Panc1 (cell line): ENCODE measurements at regions not wholly inside any gene's neighbourhood (a gene's known extent, or its start where the extent isn't known, plus 50 kb on each side); places are given as distances from the start of the nearest gene placed in this dataset.

Source experiments
- ATAC-seq: fragments of 200-7000 bp; cut with Tn5 transposase; 2 replicates; pipeline ENCODE4 v1.9.1; 2020; ENCODE audit warnings: mild to moderate bottlenecking, moderate library complexity
- BruUV-seq: library from RNA; stranded (reverse); fragments of 400-500 nt; replicated peaks from 2 replicates; lab custom pipeline; 2021; lab: Mats Ljungman, UMichigan
- CTCF ChIA-PET: fragments of 300-600 bp; sonication (Branson Sonifier 250); formaldehyde crosslinking; loops from one replicate; lab custom pipeline; 2022; ENCODE audit warnings: antibody characterized with exemption; lab: Charles Lee
- POLR2A ChIA-PET: fragments of 300-600 bp; sonication (Branson Sonifier 250); formaldehyde crosslinking; loops from one replicate; lab custom pipeline; 2022; ENCODE audit warnings: antibody characterized with exemption; lab: Charles Lee
- DNase-seq: peaks from one replicate; pipeline ENCODE4 v3.0.0-alpha.2; 2010; ENCODE audit warnings: low read depth, low spot score
- H3K27ac ChIP-seq: 2 replicates; pipeline ENCODE4 v1.5.1; 2011; ENCODE audit warnings: mild to moderate bottlenecking, low read length, inconsistent platforms
- H3K27me3 ChIP-seq: fragments of 200-500 bp; sonication (Bioruptor generic); 2 replicates; pipeline ENCODE4 v1.6.0; 2014; ENCODE audit warnings: low read length, inconsistent platforms; ENCODE audit not compliant: control insufficient read depth, insufficient read depth
- H3K36me3 ChIP-seq: fragments of 200-500 bp; sonication (Bioruptor generic); 2 replicates; pipeline ENCODE4 v1.5.1; 2014; ENCODE audit warnings: inconsistent platforms, mild to moderate bottlenecking, low read length, moderate library complexity; ENCODE audit not compliant: control insufficient read depth, insufficient read depth
- H3K4me1 ChIP-seq: 2 replicates; pipeline ENCODE4 v1.5.1; 2011; ENCODE audit warnings: inconsistent platforms, mild to moderate bottlenecking, low read length, moderate library complexity; ENCODE audit not compliant: control insufficient read depth, insufficient read depth
- H3K4me3 ChIP-seq, 2 experiments: 2 replicates each; pipeline ENCODE4 v1.5.1; 2011 to 2012; ENCODE audit warnings: low read depth in 2 of 2, low read length in 2 of 2, mild to moderate bottlenecking in 2 of 2, inconsistent platforms in 1 of 2, moderate library complexity in 1 of 2
- H3K9me3 ChIP-seq: fragments of 200-500 bp; sonication (Bioruptor generic); 2 replicates; pipeline ENCODE4 v1.5.1; 2014; ENCODE audit warnings: low read depth, mild to moderate bottlenecking, inconsistent platforms, low read length, moderate library complexity; ENCODE audit not compliant: control insufficient read depth, insufficient read depth
- POLR2AphosphoS5 ChIP-seq: IDR thresholded peaks from 2 replicates; pipeline ENCODE4 v1.6.1; 2012; ENCODE audit warnings: mild to moderate bottlenecking, low read depth, low read length, moderate library complexity
- SIN3A ChIP-seq: IDR thresholded peaks from 2 replicates; pipeline ENCODE4 v1.6.1; 2012; ENCODE audit warnings: low read depth, mild to moderate bottlenecking, low read length, moderate library complexity, borderline replicate concordance; ENCODE audit not compliant: insufficient read depth
- TCF7L2 ChIP-seq: IDR thresholded peaks from 2 replicates; pipeline ENCODE4 v1.6.1; 2011; ENCODE audit warnings: mild to moderate bottlenecking, low read depth, low read length, inconsistent platforms
- in situ Hi-C: cut with HindIII; loops from 2 replicates; pipeline ENCODE4 v1.10.0; 2016; ENCODE audit warnings: low sequenced_read_pairs, low pct_unique_long_range_greater_than_20kb
- intact Hi-C: fragments of 100-400 bp; cut with micrococcal nuclease; formaldehyde crosslinking; loops from one replicate; pipeline ENCODE4 v1.10.0; 2022; ENCODE audit not compliant: unreplicated experiment
- TF ChIP-seq, protein P1 (sequence below): fragments of 450-650 bp; IDR thresholded peaks from 2 replicates; pipeline ENCODE4 v1.5.1; 2017; ENCODE audit warnings: mild to moderate bottlenecking
- TF ChIP-seq, protein P2 (sequence below), 2 experiments: IDR thresholded peaks; 2 replicates each; pipeline ENCODE4 v1.6.1; 2011 to 2012; ENCODE audit warnings: low read depth in 2 of 2, control low read depth in 1 of 2, low read length in 1 of 2, mild to moderate bottlenecking in 1 of 2, moderate library complexity in 1 of 2; ENCODE audit not compliant: insufficient read depth in 1 of 2

DNA sequence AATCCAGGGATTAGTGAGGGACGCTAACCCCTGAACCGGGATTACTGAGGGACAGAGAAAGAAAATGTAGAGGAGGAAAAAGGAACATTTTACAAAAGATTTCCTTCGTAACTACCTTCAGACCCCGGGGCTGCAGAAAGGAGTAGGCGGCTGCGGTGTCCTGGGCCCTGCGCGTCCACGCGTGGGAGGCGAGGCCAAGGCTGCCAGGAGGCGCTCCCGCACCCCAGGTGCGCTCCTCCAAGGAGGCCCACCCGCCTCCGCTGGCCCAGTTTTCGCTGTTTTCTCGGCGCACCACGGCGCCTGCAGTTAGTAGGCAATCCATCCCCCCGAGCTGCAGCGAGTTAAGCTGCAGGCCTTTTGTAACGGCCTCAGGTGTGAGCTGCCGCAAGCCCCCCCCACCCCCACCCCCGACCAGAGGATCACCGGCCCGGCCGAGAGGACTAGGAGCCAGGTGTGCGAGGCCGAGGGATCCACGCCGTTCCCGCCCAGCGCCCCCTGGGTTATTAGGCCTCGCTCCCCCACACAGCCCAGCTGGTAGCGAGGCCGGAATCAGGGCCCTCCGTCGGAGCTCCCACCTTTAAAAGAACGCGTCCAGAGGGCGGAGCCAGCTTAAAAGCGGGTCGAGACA, 380.3 kb upstream of the ARID1B start:
- ChIA-PET CTCF (no interaction called here), POLR2A (no interaction called here)
- no peak overlapping the region for H3K4me3 ChIP-seq

DNA sequence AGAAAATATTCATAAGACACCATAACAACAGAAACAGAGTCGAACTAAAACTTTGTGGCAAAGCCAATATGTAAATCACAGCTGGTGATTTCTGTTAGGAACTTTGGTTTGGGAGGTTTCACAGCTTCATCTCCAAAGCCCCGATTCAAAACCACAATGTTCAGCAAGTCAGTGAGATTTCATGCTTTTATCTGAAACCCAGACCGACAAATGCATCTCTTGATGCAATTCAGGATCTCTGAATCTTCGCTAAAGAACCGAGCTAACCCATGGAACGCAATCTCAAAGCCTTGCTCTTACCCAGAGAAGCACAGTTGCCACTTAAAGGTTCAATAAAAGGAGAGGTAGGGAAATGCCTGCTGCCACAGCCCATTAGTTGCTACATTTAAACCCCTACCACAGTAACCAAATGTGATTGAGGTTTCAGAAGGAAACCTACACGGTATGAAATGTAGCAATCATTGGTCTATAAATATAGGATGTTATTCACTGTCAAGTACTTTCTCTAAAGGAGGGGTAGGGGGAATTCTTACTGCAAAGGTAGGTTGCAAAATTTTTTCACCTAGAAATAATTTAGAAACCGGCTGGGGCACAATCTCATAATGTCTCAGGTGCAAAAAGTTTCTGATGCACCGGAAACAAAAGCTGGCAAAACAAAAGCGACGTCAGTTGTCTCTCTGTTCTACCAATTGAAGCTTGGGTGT, 381.0 kb upstream of the ARID1B start:
- CTCF ChIA-PET: no interaction called here
- Histone ChIP-seq H3K9me3 (no peaks in the 10 kb centered on the region), H3K36me3 (no peaks in the 10 kb centered on the region), H3K4me1 (peaks cover 2% of the 10 kb centered on the region; the same call in 1 of the 2 replicates), H3K27ac (peak overlapping the region; percentile 42; the same call in 1 of the 2 replicates), H3K27me3 (no peaks in the 10 kb centered on the region), H3K4me3 (no peak overlapping the region)
- POLR2A ChIA-PET: no interaction called here
- DNase-seq: no peak
- in situ Hi-C loops: no loop called here
- no peak for ATAC-seq
- TF ChIP-seq, protein P1, sequence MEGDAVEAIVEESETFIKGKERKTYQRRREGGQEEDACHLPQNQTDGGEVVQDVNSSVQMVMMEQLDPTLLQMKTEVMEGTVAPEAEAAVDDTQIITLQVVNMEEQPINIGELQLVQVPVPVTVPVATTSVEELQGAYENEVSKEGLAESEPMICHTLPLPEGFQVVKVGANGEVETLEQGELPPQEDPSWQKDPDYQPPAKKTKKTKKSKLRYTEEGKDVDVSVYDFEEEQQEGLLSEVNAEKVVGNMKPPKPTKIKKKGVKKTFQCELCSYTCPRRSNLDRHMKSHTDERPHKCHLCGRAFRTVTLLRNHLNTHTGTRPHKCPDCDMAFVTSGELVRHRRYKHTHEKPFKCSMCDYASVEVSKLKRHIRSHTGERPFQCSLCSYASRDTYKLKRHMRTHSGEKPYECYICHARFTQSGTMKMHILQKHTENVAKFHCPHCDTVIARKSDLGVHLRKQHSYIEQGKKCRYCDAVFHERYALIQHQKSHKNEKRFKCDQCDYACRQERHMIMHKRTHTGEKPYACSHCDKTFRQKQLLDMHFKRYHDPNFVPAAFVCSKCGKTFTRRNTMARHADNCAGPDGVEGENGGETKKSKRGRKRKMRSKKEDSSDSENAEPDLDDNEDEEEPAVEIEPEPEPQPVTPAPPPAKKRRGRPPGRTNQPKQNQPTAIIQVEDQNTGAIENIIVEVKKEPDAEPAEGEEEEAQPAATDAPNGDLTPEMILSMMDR: no peak
- TF ChIP-seq TCF7L2 (no peak), POLR2AphosphoS5 (no peak), SIN3A (no peak)
- TF ChIP-seq, protein P2, sequence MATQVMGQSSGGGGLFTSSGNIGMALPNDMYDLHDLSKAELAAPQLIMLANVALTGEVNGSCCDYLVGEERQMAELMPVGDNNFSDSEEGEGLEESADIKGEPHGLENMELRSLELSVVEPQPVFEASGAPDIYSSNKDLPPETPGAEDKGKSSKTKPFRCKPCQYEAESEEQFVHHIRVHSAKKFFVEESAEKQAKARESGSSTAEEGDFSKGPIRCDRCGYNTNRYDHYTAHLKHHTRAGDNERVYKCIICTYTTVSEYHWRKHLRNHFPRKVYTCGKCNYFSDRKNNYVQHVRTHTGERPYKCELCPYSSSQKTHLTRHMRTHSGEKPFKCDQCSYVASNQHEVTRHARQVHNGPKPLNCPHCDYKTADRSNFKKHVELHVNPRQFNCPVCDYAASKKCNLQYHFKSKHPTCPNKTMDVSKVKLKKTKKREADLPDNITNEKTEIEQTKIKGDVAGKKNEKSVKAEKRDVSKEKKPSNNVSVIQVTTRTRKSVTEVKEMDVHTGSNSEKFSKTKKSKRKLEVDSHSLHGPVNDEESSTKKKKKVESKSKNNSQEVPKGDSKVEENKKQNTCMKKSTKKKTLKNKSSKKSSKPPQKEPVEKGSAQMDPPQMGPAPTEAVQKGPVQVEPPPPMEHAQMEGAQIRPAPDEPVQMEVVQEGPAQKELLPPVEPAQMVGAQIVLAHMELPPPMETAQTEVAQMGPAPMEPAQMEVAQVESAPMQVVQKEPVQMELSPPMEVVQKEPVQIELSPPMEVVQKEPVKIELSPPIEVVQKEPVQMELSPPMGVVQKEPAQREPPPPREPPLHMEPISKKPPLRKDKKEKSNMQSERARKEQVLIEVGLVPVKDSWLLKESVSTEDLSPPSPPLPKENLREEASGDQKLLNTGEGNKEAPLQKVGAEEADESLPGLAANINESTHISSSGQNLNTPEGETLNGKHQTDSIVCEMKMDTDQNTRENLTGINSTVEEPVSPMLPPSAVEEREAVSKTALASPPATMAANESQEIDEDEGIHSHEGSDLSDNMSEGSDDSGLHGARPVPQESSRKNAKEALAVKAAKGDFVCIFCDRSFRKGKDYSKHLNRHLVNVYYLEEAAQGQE (IDR thresholded peaks at IDR 0.05; ENCODE audit: insufficient read depth in 1 of 2, low read depth in 2 of 2, low read length in 1 of 2): no peak
- BruUV-seq: no TSS peak
- intact Hi-C loops: no loop called here

More for the DNA sequence above, 380.3 kb upstream of the ARID1B start:
- ATAC-seq: no peak
- H3K4me1 ChIP-seq: peaks cover 2% of the 10 kb centered on the region; the same call in 1 of the 2 replicates
- TF ChIP-seq, protein P2 (IDR thresholded peaks at IDR 0.05; ENCODE audit: insufficient read depth in 1 of 2, low read depth in 2 of 2, low read length in 1 of 2): no peak
- no peak for TF ChIP-seq TCF7L2
- TF ChIP-seq, protein P1: no peak
- no peak for TF ChIP-seq POLR2AphosphoS5
- TF ChIP-seq SIN3A: no peak
- H3K27me3 ChIP-seq: no peaks in the 10 kb centered on the region
- no peaks in the 10 kb centered on the region for H3K36me3 ChIP-seq
- BruUV-seq: no TSS peak
- DNase-seq: no peak
- intact Hi-C loops (no loop called here), in situ Hi-C loops (no loop called here)
- no peaks in the 10 kb centered on the region for H3K9me3 ChIP-seq
- no peak overlapping the region for H3K27ac ChIP-seq
